ENCODE measurements at regions not wholly inside any gene's neighbourhood (a gene's known extent, or its start where the extent isn't known, plus 50 kb on each side); places are given as distances from the start of the nearest gene placed in this dataset.

- CTCF ChIA-PET = interaction anchor here (0.6 kb wide), 1 partner anchor 44 kb away, joined by 3 read pairs; no protein-coding TSS in a partner anchor
- Histone ChIP-seq H3K9me3 (ENCODE audit: control insufficient read depth, insufficient read depth, low read depth, low read length) (no peaks in the 10 kb centered on the region), H3K27ac (ENCODE audit: extremely low read depth, low read depth, low read length) (no peak overlapping the region), H3K36me3 (ENCODE audit: control insufficient read depth in 2 of 2, insufficient read depth in 1 of 2, low read length in 2 of 2) (no peaks in the 10 kb centered on the region), H3K4me3 (ENCODE audit: low read depth, low read length) (no peak overlapping the region), H3K4me1 (ENCODE audit: control insufficient read depth, insufficient read depth, low read length) (no peaks in the 10 kb centered on the region)
- TF ChIP-seq ZNF416 (tag by site-specific recombination; IDR thresholded peaks at IDR 0.05) (no peak), ZBTB20 (tag by site-specific recombination; IDR thresholded peaks at IDR 0.05) (no peak), ZBTB48 (tag by site-specific recombination; IDR thresholded peaks at IDR 0.05) (no peak), ZNF600 (tag by site-specific recombination; IDR thresholded peaks at IDR 0.05) (no peak), ZNF658 (tag by site-specific recombination; IDR thresholded peaks at IDR 0.05) (no peak), GLI4 (tag by site-specific recombination; IDR thresholded peaks at IDR 0.05) (no peak), ZNF362 (tag by site-specific recombination; IDR thresholded peaks at IDR 0.05) (no peak), PATZ1 (tag by site-specific recombination; IDR thresholded peaks at IDR 0.05) (no peak), ZNF302 (tag by site-specific recombination; IDR thresholded peaks at IDR 0.05; ENCODE audit: low read depth) (no peak), ZNF626 (tag by site-specific recombination; IDR thresholded peaks at IDR 0.05) (no peak), IKZF3 (tag by site-specific recombination; IDR thresholded peaks at IDR 0.05) (no peak), ZFHX2 (tag by site-specific recombination; conservative IDR thresholded peaks at IDR 0.05) (no peak), ZNF155 (tag by site-specific recombination; IDR thresholded peaks at IDR 0.05) (no peak), ZBTB1 (tag by site-specific recombination; IDR thresholded peaks at IDR 0.05) (no peak), ZNF544 (tag by site-specific recombination; IDR thresholded peaks at IDR 0.05) (no peak), ZNF398 (tag by site-specific recombination; IDR thresholded peaks at IDR 0.05) (no peak), ZNF777 (tag by site-specific recombination; IDR thresholded peaks at IDR 0.05; ENCODE audit: borderline replicate concordance) (no peak), HOXC10 (CRISPR knock-in tag; IDR thresholded peaks at IDR 0.05) (no peak)
- POLR2A ChIA-PET = interaction anchor here (0.6 kb wide), 1 partner anchor 347 kb away, joined by 5 read pairs; no protein-coding TSS in a partner anchor
Observed at GRCh38 chr18:29096079-29096770, 919.3 kb upstream of the CDH2 start.

- no peaks in the 10 kb centered on the region for H3K9me3 ChIP-seq (ENCODE audit: control insufficient read depth, insufficient read depth, low read depth, low read length)
- H3K36me3 ChIP-seq (ENCODE audit: control insufficient read depth in 2 of 2, insufficient read depth in 1 of 2, low read length in 2 of 2) = no peaks in the 10 kb centered on the region
- ChIA-PET POLR2A (no interaction called here), CTCF (no interaction called here)
- H3K27ac ChIP-seq (ENCODE audit: extremely low read depth, low read depth, low read length) = no peak overlapping the region
- no peak overlapping the region for H3K4me3 ChIP-seq (ENCODE audit: low read depth, low read length)
- H3K4me1 ChIP-seq (ENCODE audit: control insufficient read depth, insufficient read depth, low read length) = no peaks in the 10 kb centered on the region
- no peak for TF ChIP-seq GLIS2 (tag by site-specific recombination; IDR thresholded peaks at IDR 0.05)
- no peak for TF ChIP-seq SP7 (tag by site-specific recombination; IDR thresholded peaks at IDR 0.05)
- TF ChIP-seq ZNF654 (tag by site-specific recombination; IDR thresholded peaks at IDR 0.05; ENCODE audit: low read depth) = no peak
- TF ChIP-seq SP2 (tag by site-specific recombination; IDR thresholded peaks at IDR 0.05) = no peak
- no peak for TF ChIP-seq PBX3 (CRISPR knock-in tag; IDR thresholded peaks at IDR 0.05)
- no peak for TF ChIP-seq ZNF23 (tag by site-specific recombination; IDR thresholded peaks at IDR 0.05; ENCODE audit: borderline replicate concordance)
- TF ChIP-seq YY1 (tag by site-specific recombination; IDR thresholded peaks at IDR 0.05) = no peak
- TF ChIP-seq ZEB2 (tag by site-specific recombination; IDR thresholded peaks at IDR 0.05) = no peak
- TF ChIP-seq REST (tag by site-specific recombination; IDR thresholded peaks at IDR 0.05) = no peak
Observed at GRCh38 chr18:29087616-29088246, 910.8 kb upstream of the CDH2 start.
